22Rv1 (cell line): ENCODE measurements at regions not wholly inside any gene's neighbourhood (a gene's known extent, or its start where the extent isn't known, plus 50 kb on each side); places are given as distances from the start of the nearest gene placed in this dataset.

Experiments used
- ZFX ChIP-seq: fragments of 450-650 bp; IDR thresholded peaks from 2 replicates; pipeline ENCODE4 v1.6.1; 2017; ENCODE audit warnings: antibody characterized with exemption, borderline replicate concordance
- TF ChIP-seq, protein P1 (sequence below): fragments of 450-650 bp; IDR thresholded peaks from 2 replicates; pipeline ENCODE4 v1.5.1; 2017; ENCODE audit warnings: mild to moderate bottlenecking

DNA sequence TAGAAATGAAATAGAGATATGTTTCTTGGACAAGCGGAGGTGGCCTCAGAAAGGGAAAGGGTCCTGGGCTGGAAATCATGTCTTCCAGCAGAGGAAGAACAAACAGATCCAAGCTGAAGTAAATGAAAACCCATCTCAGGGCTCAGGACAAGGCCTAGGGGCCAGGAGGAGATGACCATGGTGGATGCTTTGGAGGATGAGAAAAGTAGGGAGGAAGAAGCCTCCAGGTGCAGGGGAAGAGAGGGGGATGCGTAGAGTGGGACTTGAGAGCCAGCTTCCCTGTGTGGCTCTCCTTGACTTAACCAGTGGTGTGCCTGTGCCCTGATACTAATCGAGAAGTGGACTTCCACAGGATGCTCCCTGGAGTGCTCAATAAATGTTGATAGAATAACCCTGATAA, 203.2 kb downstream of the FAM43A start:
- TF ChIP-seq, protein P1, sequence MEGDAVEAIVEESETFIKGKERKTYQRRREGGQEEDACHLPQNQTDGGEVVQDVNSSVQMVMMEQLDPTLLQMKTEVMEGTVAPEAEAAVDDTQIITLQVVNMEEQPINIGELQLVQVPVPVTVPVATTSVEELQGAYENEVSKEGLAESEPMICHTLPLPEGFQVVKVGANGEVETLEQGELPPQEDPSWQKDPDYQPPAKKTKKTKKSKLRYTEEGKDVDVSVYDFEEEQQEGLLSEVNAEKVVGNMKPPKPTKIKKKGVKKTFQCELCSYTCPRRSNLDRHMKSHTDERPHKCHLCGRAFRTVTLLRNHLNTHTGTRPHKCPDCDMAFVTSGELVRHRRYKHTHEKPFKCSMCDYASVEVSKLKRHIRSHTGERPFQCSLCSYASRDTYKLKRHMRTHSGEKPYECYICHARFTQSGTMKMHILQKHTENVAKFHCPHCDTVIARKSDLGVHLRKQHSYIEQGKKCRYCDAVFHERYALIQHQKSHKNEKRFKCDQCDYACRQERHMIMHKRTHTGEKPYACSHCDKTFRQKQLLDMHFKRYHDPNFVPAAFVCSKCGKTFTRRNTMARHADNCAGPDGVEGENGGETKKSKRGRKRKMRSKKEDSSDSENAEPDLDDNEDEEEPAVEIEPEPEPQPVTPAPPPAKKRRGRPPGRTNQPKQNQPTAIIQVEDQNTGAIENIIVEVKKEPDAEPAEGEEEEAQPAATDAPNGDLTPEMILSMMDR = no peak
- no peak for TF ChIP-seq ZFX
